ENCODE measurements at regions not wholly inside any gene's neighbourhood (a gene's known extent, or its start where the extent isn't known, plus 50 kb on each side); places are given as distances from the start of the nearest gene placed in this dataset.
A peak's percentile ranks its signal among the peaks of the same experiment; 100 is the strongest.

DNA sequence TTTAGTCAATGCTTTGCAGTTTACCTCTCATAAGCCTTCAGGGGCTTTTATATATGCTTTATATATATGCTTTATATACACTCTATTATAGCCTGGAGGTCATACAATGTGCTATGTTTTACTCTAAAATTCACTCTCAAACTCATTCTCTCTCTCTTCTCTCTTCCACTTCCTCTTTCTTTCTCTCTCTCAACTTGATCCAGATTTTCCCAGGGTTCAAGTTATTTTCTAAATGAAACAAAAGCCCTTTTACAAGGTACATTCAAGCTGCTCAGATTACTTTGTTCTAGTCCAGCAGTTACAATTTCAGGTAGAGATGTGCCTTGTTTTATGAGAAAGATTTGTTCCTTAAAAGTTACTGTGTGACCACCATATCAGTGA, 79.6 kb upstream of the ACP3 start:
- no peak for DNase-seq

DNA sequence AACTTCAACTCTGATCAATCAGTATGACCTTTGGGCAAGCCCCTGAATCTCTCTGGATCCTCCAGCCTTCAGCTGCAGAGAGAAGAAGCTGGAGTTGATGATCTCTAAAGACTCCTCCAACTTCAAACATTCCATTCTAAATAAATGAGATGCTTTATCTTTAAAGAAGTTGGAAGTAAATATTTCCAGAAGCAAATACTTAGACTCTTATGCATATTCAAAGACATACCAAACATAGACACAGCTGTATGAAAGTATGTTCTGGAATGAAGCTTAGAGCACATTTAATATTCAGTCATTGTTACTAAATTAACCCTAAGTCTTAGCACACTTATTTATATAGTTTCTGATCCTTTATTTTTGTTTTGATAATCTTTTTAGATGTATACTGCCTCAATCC, 77.6 kb upstream of the ACP3 start:
- no peak for DNase-seq

DNA sequence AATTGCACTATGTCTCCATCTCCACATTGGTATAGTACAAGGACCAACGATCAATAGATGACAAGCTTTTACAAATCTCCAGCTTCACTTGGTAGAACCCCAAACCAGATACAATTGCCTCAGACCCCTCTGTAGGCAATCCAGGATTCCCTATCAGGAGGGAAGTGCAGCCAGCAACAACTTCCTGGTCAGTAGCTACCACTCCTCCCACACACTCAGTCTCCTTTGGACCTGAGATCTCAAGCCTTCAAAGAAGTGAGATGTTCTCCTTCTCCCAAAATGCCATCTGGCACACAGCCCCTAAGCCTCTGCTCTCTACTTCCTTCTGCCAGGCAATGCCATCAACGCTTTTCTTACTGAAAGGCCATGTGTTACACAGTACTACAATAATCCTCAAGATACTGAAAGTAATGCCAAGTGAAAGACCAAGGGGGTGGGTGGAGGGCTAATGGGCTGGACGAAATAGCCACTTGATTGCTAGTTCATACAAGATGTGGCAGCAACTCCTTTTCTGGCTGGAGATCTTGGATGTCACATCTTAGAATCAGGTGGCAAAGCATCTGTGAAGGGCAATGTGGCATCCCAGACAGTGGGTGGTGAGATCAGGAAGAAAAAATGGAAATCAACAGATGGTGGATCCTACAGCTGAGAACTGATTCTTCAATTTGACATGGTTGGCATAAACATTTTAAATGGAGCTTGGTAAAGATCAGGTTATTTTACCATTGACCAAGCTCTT, 75.3 kb upstream of the ACP3 start:
- no peak for DNase-seq

DNA sequence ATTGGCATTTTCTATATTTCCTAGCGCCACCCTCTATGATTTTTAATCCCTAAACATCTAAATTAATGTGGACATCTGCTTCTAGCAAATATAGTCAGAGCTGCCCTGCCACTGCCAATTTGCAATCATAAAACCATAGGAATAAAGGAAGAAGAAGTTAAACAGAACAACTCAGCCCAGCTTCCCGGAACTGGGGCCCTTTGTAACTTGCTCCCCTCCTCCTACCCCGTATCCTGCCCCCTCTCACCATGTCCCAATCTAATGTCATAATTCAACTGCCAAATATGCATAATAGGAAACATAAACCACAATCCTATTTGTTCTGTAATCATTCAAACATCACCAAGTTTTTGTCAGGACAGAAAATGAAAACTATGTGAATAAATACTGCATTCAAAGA, 74.4 kb upstream of the ACP3 start:
- peak; percentile 41 for DNase-seq

DNA sequence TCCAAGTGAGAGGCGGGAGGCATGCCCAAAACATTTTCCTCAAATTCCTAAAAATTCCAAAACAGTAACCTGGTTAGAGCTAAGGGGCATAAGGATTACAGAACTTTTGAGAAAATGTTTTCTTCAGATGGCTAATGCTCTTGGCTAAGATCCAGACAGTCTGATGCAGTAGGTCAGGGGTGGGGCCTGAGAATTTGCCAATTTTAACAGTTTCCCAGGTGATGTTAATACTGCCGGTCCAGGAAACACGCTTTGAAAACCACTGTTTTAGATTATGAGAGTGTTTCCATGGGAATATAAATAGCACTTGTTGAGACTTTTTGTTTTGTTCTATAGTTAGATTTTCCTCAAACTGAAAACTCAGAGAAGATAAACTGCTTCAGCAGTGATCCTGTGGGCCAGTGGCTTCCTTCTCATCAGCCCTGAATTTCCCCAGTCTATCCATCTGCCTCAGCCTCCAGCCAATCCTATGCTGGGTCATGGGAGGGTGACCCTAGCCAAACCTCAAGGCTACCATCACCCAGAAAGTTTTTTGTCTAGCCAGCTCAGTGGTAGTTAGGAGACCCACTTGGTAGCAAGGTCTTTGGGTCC, 71.6 kb upstream of the ACP3 start:
- no peak for DNase-seq

DNA sequence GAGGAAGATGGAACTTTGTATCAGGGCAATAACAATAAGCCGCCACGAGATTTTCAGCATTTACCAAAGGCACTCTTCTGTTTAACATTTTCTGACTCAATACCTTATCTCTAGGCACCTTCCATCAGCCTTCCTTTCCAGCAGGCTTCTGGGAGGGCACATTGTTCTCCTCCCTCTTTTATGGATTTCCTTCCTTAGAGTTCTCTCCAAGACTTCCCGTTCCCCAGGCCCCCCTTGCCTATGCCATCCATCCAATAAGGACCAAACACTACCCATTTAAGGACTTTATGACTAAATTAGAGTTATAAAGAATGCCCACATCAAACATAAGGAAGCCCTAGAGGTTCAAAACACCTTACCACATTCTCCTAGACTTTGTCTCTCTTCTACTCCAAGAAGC, 71.0 kb upstream of the ACP3 start:
- DNase-seq = no peak

DNA sequence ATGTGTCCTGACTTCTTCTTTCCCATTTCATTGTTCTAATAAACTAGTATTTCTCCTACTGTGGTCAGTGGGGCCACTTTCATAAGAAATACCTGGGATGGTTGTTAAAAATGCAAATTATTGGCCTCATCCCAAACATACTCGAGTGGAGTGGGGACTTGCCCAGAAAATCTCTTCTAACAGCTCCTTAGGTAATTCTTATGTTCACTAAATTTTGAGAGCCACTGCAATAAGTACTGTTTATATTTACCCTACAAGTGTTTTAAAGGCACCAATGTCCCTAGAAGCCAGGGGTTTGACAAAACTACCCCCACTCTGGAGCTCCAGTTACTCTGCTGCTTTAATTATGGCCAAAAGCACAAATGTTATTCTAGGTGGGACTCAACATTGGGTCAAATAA, 70.0 kb upstream of the ACP3 start:
- no peak for DNase-seq

DNA sequence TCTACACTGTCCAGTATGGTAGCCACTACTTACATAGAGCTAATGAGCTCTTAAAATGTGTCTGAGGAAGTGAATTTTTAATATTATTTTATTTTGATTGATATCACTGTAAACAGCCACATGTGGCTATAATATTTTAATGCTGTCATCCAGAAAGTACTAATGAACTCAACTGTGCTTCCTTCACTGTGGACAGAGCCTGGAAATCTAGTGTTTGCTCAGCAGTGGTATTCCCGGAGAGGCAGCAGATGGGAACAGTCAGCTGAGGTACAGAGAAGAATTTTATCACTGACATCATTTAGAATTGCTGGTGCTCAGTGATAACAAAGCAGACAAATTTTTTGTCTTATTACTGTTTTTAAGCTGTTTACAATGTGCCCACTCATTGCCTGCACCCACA, 68.7 kb upstream of the ACP3 start:
- DNase-seq = no peak

DNA sequence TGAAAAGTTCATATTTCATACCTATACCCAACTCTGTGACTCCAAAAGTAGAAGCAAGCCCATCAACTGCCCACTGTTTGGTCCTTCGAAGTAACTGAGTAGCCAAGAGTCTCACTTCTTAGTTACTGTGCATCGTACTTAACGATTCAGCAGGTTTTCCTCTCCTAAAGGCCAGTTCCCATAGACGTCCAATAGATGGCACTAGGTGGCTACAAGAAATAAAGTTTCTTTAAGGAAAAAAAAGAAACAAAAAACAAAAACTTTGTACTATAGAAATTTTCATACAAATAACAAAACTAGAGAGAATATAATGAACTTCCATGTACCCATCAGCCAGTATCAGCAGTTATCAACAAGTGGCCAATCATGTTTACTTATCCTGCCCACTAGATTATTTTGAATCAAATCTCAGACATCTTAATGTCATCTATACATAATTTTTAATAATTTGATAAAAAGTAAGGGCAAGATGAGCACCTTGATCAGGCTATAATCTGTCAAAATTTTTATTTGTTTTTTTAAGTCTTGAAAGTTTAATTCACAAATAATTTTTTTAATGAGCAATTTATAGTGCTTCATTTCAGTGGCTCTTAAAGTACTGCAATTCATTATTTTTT, 63.8 kb upstream of the ACP3 start:
- peak; percentile 81 for DNase-seq

DNA sequence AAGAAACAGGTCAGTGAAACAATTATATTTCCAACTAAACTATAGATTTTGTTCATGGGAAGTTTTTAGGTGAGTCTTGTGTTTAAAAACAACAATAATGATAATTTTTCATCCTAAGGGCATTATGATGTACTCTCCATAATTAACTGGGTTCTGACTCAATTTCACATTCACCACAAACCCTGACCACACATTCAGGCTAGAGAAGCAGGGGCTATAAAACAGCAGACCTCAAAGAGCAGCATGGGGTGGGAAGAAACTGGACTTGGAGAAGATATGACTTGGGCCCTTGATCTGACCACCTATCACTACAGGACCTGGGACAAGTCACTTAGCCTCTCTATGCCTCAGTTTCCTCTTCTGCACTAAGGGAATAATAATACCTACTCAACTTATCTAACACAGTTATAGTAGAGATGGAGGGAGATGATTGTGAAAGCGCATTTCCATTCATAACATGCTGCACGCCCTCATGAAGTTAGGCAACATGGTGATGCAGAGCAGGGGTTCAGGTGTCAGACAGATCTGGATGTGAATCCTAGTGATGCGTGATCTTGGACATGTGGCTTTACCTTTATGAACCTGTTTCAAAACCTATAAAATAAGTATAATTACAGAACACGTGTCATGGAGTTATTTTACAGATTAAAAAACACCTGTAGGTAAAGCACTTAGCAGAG, 63.0 kb upstream of the ACP3 start:
- no peak for DNase-seq

DNA sequence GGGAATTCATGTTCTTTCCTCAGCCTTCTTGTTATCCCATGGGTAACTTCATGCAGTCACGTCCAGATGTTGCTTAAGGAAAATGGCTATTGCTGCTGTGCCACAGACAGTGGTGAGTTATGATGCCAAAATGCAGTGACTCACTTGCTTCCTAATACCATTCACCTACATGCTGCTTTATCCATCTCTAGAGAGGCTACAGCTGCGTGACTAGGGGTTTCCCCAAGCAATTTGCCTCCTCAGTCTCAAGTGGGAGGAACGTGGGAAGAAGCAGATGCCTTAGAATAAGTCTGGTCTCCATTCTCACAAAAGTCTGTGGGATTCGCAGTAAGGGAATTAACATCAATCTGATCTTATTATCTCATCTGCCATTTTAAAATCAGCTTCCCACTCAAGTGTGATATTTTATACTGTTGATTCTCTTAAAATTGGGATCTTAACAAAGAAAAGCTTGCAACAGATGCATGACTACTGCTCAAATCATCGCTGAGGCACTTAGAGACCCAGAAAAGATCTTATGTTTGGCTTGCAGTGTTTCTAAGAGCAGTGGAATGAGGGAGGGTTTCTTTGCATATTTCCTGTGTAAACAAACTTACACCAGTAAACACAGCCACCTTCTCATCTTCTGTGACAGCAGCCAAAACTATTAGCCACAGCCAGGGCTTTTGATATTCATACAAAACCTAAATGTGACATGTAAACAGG, 62.0 kb upstream of the ACP3 start:
- peak; percentile 55 for DNase-seq

DNA sequence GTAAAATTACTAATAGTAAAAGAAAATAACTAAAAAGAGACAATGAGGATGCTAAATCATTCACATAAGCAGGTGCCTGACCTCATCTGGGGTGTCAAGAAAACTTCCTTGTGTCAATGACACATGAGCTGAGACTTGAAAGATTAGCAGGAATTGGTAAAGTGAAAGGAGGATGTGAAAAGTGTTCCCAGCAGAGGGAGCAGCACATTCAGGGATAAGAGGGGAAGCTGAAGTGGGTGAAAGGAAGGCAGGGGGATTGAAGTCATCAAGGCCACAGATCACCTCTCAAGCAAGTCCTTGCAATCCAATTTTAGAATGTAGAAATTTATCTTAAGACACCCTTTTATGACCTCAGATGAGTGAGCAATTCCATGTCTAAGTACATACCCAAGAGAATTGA, 60.2 kb upstream of the ACP3 start:
- DNase-seq = peak; percentile 86

DNA sequence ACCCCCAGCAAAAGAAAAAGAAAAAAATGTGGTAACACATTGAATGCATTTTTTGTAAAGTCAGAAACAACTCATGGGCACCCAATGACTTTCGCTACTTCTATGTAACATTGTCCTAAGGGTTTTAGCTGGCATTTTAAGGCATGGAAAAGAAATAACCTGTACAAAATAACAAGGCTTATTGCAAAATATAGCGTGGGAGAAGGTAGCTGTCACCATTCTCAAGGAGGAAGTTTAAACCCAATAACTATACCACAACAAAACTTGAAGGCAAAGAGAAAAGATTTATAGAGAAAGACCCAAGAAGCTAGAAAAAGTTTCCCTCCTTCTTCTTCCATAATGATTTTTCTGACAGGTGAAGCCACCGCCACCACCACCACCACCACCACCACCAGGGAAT, 55.7 kb upstream of the ACP3 start:
- DNase-seq = peak; percentile 59

DNA sequence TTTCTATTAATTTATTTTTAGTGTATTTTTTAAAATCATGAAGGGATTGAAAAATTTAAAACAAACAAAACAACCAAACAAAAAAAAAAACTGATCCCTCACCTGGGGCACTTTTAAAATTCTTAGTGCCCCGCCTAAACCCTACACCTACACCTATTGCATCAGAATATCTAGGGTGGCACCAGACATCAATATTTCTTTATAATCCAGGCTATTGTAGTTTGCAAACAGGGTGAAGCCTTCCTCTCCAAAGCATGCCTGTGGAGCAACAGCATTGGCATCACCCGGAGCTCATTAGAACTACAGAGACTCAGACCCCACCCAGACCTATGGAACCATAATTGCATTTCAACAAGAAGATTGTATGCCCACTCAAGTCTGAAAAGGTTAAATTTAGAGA, 54.9 kb upstream of the ACP3 start:
- no peak for DNase-seq

DNA sequence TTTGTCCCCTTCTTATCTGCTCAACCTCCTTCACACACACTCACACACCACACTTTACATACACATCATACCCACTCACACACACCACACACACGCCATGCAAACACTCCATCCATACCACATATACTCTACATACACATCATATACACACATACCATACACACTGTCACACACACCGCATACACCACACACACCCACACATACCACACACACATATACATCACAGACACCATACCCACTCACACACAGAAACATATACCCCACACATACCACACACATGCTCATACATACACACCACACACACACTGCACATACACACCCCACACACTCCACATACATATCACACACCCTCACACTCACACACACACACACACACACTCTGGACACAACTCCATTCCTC, 54.3 kb upstream of the ACP3 start:
- DNase-seq = no peak

DNA sequence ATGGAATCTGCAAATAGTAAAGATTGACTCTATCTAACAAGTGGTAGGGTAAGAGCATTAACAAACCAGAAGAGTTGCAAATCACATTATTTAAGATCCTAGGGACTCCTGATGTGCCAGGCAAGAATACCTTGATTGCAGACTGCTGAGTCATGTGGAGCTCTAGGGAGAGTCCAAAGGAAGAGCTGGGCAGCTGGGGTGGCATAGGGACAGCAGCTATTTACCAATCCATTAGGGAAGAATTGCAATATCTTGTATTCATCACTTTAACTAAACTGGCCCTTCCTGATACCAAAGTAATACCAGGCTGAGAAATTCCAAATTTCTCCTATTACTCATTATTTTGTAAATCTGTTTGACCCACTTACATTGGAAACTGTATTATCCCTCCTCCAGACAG, 52.2 kb upstream of the ACP3 start:
- DNase-seq = peak; percentile 61

DNA sequence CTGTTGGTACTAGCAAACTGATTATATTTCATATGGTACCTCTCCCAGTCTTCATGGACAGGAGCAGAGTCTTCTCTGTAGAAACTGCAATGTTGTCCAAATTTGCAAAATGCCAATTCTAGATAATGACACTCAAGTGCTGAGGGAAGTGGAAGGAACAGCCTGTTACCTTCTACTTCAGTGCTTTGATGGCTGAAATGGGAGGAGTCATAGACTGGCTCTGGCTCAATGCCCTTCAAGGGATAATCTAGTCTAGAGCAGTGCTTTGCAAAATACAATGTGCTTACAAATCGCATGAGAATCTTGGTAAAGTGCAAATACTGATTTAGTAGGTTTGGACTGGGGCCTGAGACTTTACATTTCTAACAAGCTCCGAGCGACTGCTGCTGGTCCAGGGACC, 51.7 kb upstream of the ACP3 start:
- DNase-seq = no peak

DNA sequence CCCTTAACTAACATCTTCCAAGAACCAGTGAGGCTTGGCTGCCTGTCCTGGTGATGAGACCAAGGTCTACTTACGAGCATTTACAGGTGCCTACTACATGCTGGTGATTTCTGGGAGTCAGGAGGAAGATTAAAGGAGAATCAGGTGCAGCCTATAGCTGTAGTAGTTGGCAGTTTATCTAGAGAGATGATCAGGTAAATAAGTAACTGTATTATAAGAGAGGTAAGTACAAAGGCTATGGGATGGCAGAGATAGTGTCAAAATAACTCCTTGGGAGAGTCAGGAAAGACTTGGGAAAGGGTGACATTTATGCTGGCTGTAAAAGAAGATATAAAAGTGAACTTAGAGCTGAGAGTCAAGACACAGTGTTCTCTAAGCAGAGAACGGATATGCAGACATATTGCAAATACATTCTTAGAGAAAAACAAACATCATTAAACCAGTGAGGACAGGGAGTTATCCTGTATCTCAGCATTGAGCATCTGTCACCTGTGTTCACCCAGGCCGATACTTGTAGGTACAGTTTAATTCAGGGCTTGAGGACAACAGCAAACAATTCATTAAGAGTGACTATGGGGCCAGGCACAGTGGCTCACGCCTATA, 49.7 kb upstream of the ACP3 start:
- DNase-seq = no peak

All from suppressor macrophage treated with lipopolysaccharide for 4 hours (primary cell).